Embryonic facial prominence (tissue), 1 donor: ENCODE measurements at regions not wholly inside any gene's neighbourhood (a gene's known extent, or its start where the extent isn't known, plus 50 kb on each side); places are given as distances from the start of the nearest gene placed in this dataset.
"Not testable (repeated sequence)": the region's sequence is repeated elsewhere in the genome, so short reads cannot be mapped to it uniquely, and the experiment has no call there.

Experiments used
- DNase-seq: peaks from one replicate; pipeline ENCODE4 v3.0.0-alpha.2; 2016; ENCODE audit errors: extremely low spot score

- DNase-seq: no peak
Observed at GRCh38 chr10:78455236-78455635, 421.6 kb downstream of the RPS24 start.

- no peak for DNase-seq
Observed at GRCh38 chr10:78455811-78456210, 422.1 kb downstream of the RPS24 start.

GRCh38 chr10:78456649-78457400 is 423.2 kb downstream of the RPS24 start:
- DNase-seq: no peak

- no peak for DNase-seq
Observed at GRCh38 chr10:78457804-78458482, 424.3 kb downstream of the RPS24 start.

GRCh38 chr10:78458983-78459638 is 425.4 kb downstream of the RPS24 start:
- no peak for DNase-seq

- no peak for DNase-seq
Observed at GRCh38 chr10:78459639-78460037, 426.0 kb downstream of the RPS24 start.

GRCh38 chr10:78460204-78460603 is 426.5 kb downstream of the RPS24 start:
- DNase-seq: no peak

- DNase-seq: no peak
Observed at GRCh38 chr10:78461333-78461732, 427.7 kb downstream of the RPS24 start.

- no peak for DNase-seq
Observed at GRCh38 chr10:78462176-78462575, 428.5 kb downstream of the RPS24 start.

- no peak for DNase-seq
Observed at GRCh38 chr10:78462726-78463228, 429.1 kb downstream of the RPS24 start.

- no peak for DNase-seq
Observed at GRCh38 chr10:78464118-78464855, 430.6 kb downstream of the RPS24 start.

- DNase-seq: no peak
Observed at GRCh38 chr10:78464856-78465267, 431.2 kb downstream of the RPS24 start.

GRCh38 chr10:78465431-78465830 is 431.8 kb downstream of the RPS24 start:
- no peak for DNase-seq

GRCh38 chr10:78467496-78468106 is 433.9 kb downstream of the RPS24 start:
- no peak for DNase-seq

- not testable (repeated sequence) for DNase-seq
Observed at GRCh38 chr10:78468731-78469130, 435.1 kb downstream of the RPS24 start.

GRCh38 chr10:78470267-78471103 is 436.8 kb downstream of the RPS24 start:
- no peak for DNase-seq

- DNase-seq: no peak
Observed at GRCh38 chr10:78471326-78471722, 437.7 kb downstream of the RPS24 start.

GRCh38 chr10:78471723-78472550 is 438.3 kb downstream of the RPS24 start:
- DNase-seq: no peak

- no peak for DNase-seq
Observed at GRCh38 chr10:78472551-78472890, 438.9 kb downstream of the RPS24 start.

GRCh38 chr10:78473006-78473405 is 439.3 kb downstream of the RPS24 start:
- no peak for DNase-seq
